Dermis microvascular lymphatic vessel endothelial cell (primary cell): ENCODE measurements at regions not wholly inside any gene's neighbourhood (a gene's known extent, or its start where the extent isn't known, plus 50 kb on each side); places are given as distances from the start of the nearest gene placed in this dataset.
A peak's percentile ranks its signal among the peaks of the same experiment; 100 is the strongest.

ENCODE experiments used
- DNase-seq, 2 donors: peaks; one replicate each; pipeline versions ENCODE4 v3.0.0 to v3.0.0-alpha.2; 2010; ENCODE audit warnings: low read depth in 2 of 2

GRCh38 chr20:59431014-59431413 is 130.6 kb downstream of the EDN3 start:
- DNase-seq, result no peak

DNA sequence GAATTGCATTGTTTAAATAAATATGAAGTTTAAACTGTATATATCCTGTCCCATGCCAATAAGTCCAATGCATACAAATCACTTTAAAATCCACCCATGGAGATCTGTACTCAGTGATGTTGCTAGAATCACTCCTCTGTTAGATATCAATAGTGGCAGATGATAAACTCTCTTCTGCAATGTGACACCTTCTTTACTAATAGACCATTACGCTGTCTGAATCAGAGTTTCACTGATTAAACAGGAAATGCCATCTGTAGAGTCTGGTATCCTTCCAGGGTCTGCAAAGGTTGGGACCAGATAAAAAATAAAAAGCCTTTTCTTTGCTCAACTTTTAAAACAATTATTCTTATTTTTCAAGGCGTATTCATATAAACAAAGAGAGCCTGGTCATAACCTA is 134.5 kb downstream of the EDN3 start:
- DNase-seq, result no peak

DNA sequence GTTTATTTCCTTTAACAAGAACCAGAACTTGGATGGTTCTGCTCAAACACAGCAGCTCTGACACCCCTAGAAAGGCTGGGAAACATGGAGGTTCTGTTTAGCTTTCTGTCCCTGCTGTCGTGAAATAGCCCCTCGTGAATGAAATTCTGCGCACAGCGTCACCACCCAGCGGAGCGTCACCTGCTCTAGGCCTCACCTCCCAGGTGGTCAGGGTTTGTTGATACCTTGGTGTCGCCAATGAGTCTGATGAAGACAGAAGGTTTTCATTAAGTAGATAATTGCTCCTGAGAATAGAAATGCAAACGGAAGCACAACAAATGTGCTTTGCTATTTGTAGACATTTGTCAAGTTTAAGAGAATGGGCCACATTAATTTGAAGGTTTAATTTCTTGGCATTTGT is 135.1 kb downstream of the EDN3 start:
- DNase-seq, result no peak

- DNase-seq, result peak in 1 of 2 donors; percentile 2
Measured at GRCh38 chr20:59437601-59438031, 137.2 kb downstream of the EDN3 start.

- DNase-seq, result no peak
Measured at GRCh38 chr20:59438201-59438600, 137.8 kb downstream of the EDN3 start.

GRCh38 chr20:59439243-59439642 is 138.8 kb downstream of the EDN3 start:
- DNase-seq, result no peak

DNA sequence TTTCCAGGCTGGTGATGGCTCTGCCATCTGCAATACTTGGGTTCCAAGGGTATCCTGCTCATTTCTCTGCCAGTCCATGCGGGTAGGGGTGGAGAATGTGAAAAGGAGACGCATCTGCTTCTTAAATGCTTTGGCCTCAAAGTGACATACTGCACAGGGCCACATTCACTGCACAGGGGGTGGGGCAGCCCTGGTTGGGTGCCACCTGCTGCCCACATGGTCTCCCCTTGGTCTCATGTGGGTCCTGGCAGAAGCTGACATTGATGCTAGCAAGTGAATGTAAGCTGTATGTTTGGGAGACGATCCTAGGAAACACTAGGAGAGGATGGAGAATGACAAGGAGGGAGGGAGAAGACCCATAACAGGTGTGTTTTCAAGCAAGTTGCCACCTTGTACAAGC is 140.9 kb downstream of the EDN3 start:
- DNase-seq, result no peak

DNA sequence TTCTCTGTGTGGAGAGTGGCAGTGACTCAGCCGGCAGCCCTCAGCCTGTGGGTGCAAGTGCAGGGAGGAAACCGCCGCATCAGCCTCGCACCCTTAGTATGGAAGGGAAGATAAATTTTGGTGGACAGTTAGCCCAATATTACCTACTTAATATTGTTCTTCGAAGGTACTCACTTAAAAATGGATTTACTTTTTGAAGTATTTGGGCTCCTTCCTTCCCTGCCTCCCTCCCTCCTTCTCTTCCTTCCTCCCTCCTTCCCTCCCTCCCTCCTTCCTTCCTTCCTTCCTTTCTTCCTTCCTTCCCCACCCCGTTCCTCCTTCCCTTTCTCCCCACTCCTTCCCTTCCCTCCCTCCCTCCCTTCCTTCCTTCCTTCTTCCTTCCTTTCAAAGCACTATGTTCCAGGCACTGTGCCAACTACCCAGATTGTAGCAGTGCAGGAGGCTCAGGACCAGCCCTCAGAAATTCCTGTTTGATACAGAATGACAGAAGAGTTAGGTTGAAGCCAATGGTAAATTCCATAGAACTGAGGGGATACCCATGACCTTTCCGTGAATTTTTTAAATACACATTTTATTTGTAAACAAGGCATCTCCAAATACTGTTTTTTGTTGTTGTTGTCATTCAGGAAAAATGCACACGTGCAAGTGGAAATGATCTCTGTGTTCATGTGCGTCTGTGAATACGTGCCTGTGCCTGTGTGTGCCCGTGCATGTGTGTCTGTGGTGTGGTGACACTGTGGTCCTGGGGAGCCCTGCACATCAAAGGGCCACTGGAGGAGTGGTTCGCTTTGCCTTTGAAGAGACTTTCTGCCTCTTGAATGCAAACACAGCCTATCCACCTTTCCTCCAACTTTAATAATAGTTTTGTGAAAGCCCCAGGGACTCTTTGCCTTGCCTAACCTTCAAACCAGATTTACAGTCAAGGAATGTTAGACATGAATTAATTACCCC is 141.7 kb downstream of the EDN3 start:
- no peak for DNase-seq

GRCh38 chr20:59443550-59443949 is 143.1 kb downstream of the EDN3 start:
- no peak for DNase-seq

- no peak for DNase-seq
Measured at GRCh38 chr20:59446376-59446775, 146.0 kb downstream of the EDN3 start.

DNA sequence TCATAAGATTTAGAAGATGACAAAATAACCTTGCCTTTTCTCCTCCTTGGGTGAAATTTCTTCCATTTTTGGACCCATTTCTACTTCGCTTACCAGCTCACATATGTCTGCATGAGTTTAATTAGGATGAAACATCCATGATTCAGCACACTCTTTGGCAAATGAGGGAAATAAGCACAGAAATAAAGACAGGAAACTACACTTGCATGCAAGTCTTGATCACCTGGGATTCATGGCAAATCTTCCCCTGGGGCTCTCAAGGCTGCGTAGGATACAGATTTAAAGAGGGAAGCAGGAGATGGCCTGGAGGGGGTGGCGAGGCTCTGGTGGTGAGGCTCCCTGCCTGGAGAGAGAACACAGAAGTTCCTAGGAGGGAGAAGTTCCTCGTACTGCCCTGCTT is 147.8 kb downstream of the EDN3 start:
- no peak for DNase-seq

DNA sequence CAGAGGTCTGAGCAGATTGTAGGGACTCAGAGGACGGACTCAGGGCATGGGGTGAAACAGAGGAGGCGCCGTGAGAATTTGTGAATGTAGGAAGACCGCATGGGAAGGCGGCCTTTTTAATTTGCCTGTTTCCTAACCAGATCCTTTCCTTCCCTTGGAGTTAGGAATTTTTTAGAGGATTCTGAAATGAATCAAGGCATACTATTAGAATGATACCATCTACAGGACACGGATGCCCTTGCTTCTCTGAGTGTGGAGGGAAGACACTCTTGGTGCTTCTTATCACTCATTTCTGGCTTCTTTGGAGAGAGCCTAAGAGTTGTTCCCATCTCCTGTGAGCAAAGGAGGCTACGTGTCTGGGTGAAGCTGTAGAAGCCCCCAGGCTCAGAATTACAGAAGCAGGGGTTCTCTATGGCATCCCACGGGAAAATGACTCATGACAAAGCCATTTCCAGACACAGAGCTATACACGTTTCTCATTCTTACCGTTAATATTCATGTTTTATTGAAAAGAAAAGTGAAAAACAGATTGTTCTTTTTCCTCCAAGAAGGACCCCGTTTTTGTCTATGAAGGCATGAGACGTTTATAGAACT is 148.5 kb downstream of the EDN3 start:
- DNase-seq, result no peak

GRCh38 chr20:59451066-59451630 is 150.7 kb downstream of the EDN3 start:
- no peak for DNase-seq

DNA sequence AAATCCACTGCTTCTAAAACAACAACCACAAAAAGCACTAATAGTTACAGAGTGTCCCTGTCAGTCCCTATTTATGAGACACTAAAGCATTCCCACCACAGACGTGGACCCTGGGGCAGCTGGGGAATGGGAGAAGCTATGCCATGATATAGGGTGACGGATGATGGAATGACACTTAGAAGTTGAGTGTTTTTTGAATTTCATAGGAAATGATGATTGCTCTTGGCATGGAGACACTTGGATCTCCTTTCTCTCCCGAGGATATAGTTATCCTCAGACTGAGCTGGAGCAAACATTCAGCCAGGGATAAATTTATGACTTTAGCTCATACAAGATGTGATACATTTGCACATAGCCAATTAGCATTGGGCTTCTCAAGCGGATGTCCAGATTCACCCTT is 151.2 kb downstream of the EDN3 start:
- DNase-seq, result no peak

- no peak for DNase-seq
Measured at GRCh38 chr20:59452856-59453255, 151.5 kb upstream of the PHACTR3 start.

GRCh38 chr20:59453759-59454560 is 150.4 kb upstream of the PHACTR3 start:
- no peak for DNase-seq

GRCh38 chr20:59455402-59456341 is 148.7 kb upstream of the PHACTR3 start:
- DNase-seq, result peak in 1 of 2 donors; percentile 9

DNA sequence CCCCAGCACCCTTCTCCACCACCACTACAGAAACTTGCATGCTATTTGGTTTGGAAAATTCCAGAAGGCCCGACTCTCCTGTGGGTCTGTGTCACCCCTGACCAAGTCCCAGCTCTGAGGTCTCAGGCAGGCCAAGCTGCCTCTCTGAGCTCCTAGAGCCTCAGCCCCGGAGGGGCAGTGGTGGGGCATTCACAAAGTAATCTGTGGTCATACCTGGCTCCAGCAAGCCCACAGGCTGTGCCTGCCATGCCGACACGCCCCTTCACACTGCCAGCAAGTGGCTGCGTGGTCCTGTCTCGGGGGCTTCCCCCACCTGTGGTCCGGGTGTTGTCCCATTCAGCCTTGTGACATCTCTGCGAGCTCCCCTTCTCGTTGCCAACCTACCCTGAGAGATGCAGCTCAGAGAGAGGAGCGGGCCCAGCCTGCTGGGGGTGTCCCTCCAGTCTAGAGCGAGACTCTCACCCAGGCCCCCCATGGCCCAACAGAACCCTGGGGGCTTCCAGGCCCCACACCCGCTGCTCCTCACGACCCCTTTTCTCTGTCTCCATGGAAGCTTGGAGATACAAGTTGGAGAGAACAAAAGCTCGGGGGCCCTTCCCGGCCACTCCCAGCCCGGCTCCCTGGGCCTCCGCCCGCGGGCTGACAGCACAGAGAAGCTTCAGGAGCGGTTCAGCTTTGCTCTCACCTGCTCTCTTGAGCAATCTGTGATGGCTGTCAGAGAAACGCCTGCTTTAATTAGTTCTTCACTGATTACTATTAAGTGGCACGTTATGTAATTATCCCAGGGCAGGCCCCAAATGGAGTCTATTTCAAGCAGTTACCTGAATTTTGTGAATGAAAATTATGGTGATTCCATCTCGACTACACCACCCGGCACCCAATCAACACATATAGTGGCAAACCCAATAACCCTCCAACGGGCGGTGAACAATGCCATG is 147.7 kb upstream of the PHACTR3 start:
- DNase-seq, result no peak

DNA sequence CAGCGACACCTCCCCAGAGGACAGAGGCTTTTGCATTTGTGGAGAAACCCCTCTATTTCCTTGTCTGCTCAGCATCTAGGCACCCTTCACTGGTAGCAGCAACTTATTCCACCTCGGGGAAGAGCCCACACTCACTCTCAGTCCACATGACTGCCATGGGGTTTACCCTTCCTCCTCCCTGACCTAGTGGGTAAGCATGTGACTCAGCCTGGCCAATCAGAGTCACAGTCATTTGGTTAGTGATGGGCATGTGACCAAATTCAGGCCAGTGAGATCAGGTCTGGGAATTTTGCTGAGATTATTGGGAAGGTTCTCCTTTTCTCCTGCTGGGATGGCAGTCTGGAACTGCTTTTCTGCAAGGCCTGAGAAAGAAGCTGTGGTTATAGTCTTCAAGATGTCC is 145.7 kb upstream of the PHACTR3 start:
- no peak for DNase-seq

- DNase-seq, result no peak
Measured at GRCh38 chr20:59459586-59459985, 144.8 kb upstream of the PHACTR3 start.
